NCI-H345 (cell line): ENCODE measurements at regions not wholly inside any gene's neighbourhood (a gene's known extent, or its start where the extent isn't known, plus 50 kb on each side); places are given as distances from the start of the nearest gene placed in this dataset.
A peak's percentile ranks its signal among the peaks of the same experiment; 100 is the strongest.

Source experiments
- DNase-seq: peaks from one replicate; lab custom pipeline; 2025; lab: John Stamatoyannopoulos, UW

DNA sequence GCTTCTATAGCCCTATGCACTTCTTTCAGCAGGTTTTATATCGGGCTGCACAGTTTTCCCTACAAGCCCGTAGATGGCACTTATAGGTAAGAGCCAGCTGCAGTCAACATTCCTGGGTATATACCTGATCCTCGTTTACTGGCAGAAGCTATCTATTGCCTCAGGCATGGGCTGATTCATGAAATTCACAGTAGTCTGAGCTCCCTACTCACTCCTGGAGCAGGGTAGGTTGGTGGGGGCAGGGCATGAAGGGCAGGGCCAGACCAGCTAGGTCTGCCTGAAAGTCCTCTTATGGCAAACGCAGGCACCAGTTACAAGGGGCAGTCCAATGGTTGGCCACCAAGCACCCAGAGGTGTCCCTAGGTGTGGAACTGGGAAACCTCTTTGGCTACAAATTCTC, 345.8 kb downstream of the RPS29 start:
- DNase-seq: no peak

DNA sequence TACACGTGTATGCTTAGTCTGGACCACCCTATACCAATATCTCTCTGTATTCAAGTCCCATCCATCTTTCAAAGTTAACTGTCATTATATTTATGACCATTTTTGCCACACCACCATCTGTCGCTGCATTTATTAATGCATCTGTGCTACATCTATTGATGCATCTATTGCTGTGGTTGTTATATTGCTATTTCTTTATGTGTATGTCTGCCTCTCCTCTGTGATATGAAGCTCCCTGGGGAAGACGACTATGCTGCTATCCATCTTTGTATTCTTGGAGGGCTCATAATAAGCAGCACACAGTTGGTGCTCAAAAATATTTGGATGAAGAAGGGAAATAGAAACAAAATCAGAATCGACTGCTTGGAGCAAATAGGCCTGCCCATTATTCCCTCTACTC, 357.6 kb downstream of the RPS29 start:
- no peak for DNase-seq

GRCh38 chr14:49221316-49221715, 364.9 kb downstream of the RPS29 start:
- DNase-seq: no peak

DNA sequence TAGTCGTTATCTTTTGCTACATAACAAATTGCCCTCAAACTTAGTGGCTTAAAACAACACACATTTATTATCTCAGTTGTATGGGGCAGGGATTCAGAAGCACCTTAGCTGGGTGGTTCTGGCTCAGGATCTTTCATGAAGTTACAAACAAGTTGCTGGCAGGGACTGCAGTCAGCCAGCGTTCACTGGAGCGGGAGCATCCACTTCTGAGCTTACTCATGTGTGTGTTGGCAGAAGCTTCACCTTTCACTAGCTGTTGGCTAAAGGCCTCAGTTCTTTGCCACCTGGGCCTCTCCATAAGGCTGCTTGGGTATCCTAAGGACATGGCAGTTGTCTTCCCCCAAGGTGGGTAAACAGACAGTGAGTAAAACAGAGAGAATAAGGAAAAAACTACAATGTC, 365.7 kb downstream of the RPS29 start:
- DNase-seq: no peak

GRCh38 chr14:49218436-49219092, 367.6 kb downstream of the RPS29 start:
- peak; percentile 15 for DNase-seq

GRCh38 chr14:49212721-49213120, 373.5 kb downstream of the RPS29 start:
- DNase-seq: no peak

DNA sequence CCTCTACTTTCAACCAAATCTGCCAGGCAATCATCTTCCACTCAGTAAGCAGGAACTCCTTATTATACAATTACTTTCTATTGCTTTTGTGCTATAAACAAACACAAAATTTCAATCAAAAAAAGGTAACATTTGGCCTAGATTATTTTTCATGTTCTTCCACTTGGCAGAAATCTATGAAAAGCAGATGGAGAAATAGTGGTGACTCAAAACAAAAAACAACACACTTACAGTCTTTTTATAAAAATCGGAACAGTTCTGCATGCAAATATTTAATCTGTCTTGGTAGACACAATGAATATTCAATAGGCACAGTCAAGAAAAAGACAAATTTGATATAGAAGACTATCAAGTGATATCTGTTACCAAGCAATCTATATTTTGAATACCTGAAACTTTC, 376.8 kb downstream of the RPS29 start:
- DNase-seq: no peak

DNA sequence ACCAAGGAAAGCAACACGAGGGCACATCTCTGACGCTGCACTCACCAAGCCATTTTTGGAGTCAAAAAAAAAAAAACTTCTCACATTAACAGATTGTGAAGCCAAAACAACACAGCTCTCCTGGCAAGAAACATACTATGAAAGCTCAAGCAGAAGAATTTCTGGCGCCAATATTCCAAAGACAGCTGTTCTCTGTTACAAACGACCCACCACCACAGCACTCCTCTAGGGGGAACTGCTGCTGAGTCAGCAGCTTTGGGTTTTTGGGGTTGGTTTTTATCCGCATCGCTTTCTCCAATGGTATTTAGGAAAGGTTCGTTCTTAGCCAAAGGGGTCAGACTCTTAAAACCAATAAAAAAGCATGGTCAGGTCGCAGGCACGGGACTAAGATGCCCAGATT, 379.4 kb downstream of the RPS29 start:
- DNase-seq: no peak

DNA sequence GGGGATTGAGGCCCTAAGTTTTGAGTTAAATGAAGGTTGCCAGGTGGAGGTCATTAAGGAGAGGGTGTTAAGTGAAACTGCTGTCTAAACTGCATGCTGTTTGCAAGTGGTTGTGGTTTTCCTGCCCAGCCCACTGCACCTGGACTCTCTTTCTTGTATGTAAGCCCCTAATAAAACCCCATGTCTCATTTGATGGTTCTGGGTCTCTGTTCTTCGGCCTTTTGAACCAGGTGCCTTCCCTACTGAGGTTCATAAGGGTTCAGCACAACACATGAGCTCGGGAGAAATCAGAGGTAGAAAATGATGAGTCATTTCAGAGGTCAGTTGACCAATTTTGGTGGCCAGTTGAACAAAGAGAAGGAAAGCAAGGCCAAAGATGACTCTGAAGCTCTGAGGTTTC, 382.5 kb downstream of the RPS29 start:
- no peak for DNase-seq

- no peak for DNase-seq
These were observed 387.0 kb downstream of the RPS29 start for GRCh38 chr14:49199159-49199558.

GRCh38 chr14:49196327-49196726, 389.9 kb downstream of the RPS29 start:
- DNase-seq: no peak

- no peak for DNase-seq
These were observed 392.1 kb downstream of the RPS29 start for GRCh38 chr14:49194067-49194466.

DNA sequence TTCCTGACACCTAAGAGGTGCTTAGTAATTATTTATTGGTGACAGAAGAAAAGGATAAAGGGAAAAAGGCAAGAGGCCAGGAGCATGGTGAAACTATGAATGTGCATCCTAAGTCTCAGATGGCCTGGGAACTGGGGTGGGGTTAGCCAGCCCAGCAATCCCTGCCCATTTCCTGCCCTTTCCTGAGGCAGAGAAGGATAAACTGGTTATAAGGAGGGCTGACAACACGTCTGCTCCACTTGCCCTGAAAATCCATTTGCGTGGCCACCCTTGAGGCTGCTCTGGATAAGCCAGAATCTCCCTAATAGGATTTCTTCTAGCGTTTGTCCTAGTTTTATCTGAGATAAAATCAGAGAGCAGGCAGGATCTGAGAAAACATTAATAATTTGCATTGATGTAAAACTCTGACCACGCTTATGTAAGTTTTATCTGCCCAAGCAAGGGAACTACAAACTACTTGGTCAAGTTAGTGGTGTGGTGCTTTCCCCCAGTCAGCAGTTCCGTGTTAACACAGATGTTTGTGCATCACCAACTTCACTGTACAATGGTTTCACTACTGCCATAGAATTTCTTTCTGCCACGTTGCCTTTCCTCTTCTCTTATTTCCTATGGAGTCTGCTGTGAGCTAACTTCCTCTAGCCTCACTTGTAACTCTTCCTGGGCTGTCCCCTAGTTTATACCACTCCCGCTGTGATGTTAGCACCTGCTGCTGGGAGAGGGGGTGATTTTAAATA, 392.7 kb downstream of the RPS29 start:
- DNase-seq: no peak

GRCh38 chr14:49191380-49191779, 394.8 kb downstream of the RPS29 start:
- no peak for DNase-seq

- no peak for DNase-seq
These were observed 396.8 kb downstream of the RPS29 start for GRCh38 chr14:49189375-49189774.

DNA sequence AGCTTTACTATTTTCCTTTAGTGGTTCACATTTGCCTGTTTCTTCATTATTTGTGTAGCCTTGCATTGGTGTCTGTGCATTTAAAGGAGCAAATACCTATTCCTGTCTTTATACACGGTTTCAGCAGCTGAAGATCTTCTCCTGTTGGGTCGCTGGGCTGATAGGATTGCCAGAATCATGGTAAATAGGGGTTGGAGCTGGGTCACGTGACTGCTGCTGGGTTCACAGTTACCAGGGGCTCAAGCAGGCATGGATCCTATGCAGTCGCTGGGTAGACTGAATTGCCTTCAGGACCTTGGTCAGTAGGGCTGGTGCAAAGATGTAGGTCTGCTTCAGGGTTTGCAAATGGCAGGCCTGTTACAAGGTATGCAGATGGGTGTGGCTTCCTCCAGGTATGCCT, 398.4 kb downstream of the RPS29 start:
- DNase-seq: no peak

DNA sequence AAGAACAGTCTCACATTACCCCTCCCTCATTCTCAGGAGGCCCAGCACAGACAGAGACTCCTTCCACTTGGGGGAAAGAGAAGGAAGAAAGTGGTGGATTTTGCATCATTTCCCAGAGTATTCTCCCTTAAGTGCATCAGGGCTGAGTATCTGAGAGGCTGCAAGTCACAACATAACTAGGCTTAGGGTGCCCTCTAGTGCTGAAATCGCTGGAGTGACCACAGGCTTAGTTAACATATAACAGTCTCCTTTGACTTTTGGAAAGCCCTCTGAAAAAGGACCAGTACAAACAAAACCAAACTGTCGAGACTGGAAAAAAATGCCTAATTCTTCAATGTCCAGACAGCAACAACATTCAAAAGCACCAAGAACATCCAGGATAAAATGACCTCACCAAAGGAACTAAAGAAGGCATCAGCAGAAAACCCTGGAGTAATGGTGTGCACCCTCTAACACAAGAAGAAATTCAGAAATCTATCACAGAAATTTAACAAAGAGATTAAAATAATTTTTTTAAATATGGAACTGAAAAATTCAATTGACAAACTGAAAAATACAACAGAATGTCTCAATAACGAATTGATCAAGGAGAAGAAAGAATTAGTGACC, 412.3 kb downstream of the RPS29 start:
- DNase-seq: peak; percentile 75

- no peak for DNase-seq
These were observed 422.1 kb downstream of the RPS29 start for GRCh38 chr14:49164074-49164473.

GRCh38 chr14:49160983-49161382, 425.2 kb downstream of the RPS29 start:
- no peak for DNase-seq

- DNase-seq: no peak
These were observed 427.1 kb downstream of the RPS29 start for GRCh38 chr14:49159081-49159480.

DNA sequence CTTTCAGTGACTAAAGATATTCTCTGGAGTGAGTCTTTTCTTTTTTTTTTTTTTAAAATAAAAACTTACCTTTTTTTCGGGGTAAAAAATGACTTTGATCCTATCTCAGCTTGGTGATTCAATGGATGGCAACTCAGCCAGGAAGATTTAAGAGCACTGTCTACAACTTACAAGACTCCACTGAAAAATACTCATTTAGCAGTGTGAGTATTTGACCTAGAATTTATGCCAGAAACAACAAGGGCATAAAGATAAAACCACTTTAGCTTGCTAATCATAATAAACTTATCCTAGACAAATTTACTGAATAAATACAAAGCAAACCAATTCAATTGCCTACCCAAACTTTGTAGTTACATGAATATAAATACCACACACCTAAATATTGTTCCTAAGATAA, 446.6 kb downstream of the RPS29 start:
- no peak for DNase-seq

GRCh38 chr14:49134940-49135339, 451.2 kb downstream of the RPS29 start:
- no peak for DNase-seq

DNA sequence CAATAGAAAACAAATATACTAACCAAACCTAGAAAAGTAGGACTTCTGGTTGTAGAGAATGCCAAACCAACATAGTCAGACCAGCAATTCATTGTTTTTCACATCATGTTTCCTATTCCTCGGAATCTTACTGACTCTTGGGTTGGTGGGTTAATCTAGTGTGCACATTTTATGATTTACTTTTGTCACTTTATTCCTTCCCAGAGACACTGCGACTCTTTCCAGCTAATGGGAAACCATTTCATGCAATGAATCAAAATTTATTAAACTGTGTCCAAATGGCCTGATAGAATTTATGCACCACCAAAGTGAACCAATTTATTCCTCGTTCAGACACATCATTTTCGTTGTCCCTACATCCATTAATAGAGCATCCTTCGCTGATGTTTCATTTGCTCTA, 464.9 kb downstream of the RPS29 start:
- DNase-seq: no peak
